ENCODE measurements at regions not wholly inside any gene's neighbourhood (a gene's known extent, or its start where the extent isn't known, plus 50 kb on each side); places are given as distances from the start of the nearest gene placed in this dataset.

DNA sequence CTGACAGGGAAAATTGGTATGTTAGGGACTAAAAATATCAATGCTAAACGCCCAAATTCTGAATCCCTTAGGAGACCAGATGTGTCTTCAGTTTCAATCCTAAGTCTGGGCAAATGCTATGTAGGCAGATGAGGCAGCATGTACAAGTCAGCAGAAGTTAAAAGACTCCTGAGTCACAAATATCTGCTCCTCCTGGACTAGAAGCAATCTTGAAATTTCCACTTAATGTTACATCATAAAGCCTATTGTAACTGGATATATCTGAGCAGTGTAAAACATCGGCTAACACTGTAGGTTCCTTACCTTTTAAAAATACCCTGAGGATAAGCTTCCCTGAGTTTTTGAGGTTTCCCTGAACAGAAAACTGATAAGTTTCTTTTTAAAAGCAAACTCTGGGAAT is 1087.6 kb upstream of the PIK3C3 start:
- TF ChIP-seq ATF7 (IDR thresholded peaks at IDR 0.05; ENCODE audit: low read depth) (no peak), MXI1 (IDR thresholded peaks at IDR 0.05; ENCODE audit: low read depth, low read length) (no peak), CREB1 (IDR thresholded peaks at IDR 0.05; ENCODE audit: low read depth) (no peak), ESRRA (IDR thresholded peaks at IDR 0.05; ENCODE audit: low read length) (no peak), TCF7 (IDR thresholded peaks at IDR 0.05; ENCODE audit: borderline replicate concordance) (no peak), POLR2A (IDR thresholded peaks at IDR 0.05; ENCODE audit: low read depth, low read length) (no peak), RAD51 (IDR thresholded peaks at IDR 0.05) (no peak), FOXM1 (IDR thresholded peaks at IDR 0.05; ENCODE audit: low read depth, low read length) (no peak), EZH2 (IDR thresholded peaks at IDR 0.05; ENCODE audit: borderline replicate concordance, control insufficient read depth, low read depth, low read length) (no peak), SUZ12 (IDR thresholded peaks at IDR 0.05; ENCODE audit: unreplicated experiment) (no peak)
- TF ChIP-seq, protein P1, sequence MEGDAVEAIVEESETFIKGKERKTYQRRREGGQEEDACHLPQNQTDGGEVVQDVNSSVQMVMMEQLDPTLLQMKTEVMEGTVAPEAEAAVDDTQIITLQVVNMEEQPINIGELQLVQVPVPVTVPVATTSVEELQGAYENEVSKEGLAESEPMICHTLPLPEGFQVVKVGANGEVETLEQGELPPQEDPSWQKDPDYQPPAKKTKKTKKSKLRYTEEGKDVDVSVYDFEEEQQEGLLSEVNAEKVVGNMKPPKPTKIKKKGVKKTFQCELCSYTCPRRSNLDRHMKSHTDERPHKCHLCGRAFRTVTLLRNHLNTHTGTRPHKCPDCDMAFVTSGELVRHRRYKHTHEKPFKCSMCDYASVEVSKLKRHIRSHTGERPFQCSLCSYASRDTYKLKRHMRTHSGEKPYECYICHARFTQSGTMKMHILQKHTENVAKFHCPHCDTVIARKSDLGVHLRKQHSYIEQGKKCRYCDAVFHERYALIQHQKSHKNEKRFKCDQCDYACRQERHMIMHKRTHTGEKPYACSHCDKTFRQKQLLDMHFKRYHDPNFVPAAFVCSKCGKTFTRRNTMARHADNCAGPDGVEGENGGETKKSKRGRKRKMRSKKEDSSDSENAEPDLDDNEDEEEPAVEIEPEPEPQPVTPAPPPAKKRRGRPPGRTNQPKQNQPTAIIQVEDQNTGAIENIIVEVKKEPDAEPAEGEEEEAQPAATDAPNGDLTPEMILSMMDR (IDR thresholded peaks at IDR 0.05 in 2 of 3, conservative IDR thresholded peaks at IDR 0.05 in 1 of 3; ENCODE audit: control insufficient read depth in 2 of 3, extremely low read depth in 1 of 3, insufficient read depth in 1 of 3, low read depth in 3 of 3, low read length in 3 of 3), result no peak

Measured in GM12878 (cell line).